NCI-H1417 treated with DMSO at 0.1 percent for 48 hours (cell line): ENCODE measurements at regions not wholly inside any gene's neighbourhood (a gene's known extent, or its start where the extent isn't known, plus 50 kb on each side); places are given as distances from the start of the nearest gene placed in this dataset.

Source experiments
- DNase-seq: peaks from one replicate; lab custom pipeline; 2025; lab: John Stamatoyannopoulos, UW

- no peak for DNase-seq
These were observed 363.5 kb downstream of the SLCO4C1 start for GRCh38 chr5:101932599-101932998.

- DNase-seq: peak; percentile 40
These were observed 366.5 kb downstream of the SLCO4C1 start for GRCh38 chr5:101929628-101930027.

GRCh38 chr5:101917166-101917565 is 378.9 kb downstream of the SLCO4C1 start:
- no peak for DNase-seq

- DNase-seq: no peak
These were observed 380.5 kb downstream of the SLCO4C1 start for GRCh38 chr5:101915554-101915953.

GRCh38 chr5:101904736-101905135 is 391.3 kb downstream of the SLCO4C1 start:
- no peak for DNase-seq

GRCh38 chr5:101897914-101898313 is 398.2 kb downstream of the SLCO4C1 start:
- DNase-seq: no peak

- no peak for DNase-seq
These were observed 401.1 kb downstream of the SLCO4C1 start for GRCh38 chr5:101894985-101895384.

GRCh38 chr5:101878190-101878589 is 417.9 kb downstream of the SLCO4C1 start:
- no peak for DNase-seq

- DNase-seq: no peak
These were observed 418.6 kb downstream of the SLCO4C1 start for GRCh38 chr5:101877451-101877850.

GRCh38 chr5:101866473-101866872 is 429.6 kb downstream of the SLCO4C1 start:
- no peak for DNase-seq

- no peak for DNase-seq
These were observed 435.5 kb downstream of the SLCO4C1 start for GRCh38 chr5:101860563-101860962.

- no peak for DNase-seq
These were observed 435.9 kb downstream of the SLCO4C1 start for GRCh38 chr5:101860145-101860544.

GRCh38 chr5:101846496-101846895 is 449.6 kb downstream of the SLCO4C1 start:
- no peak for DNase-seq

GRCh38 chr5:101843055-101843454 is 453.0 kb downstream of the SLCO4C1 start:
- no peak for DNase-seq

- DNase-seq: no peak
These were observed 457.6 kb downstream of the SLCO4C1 start for GRCh38 chr5:101838435-101838834.

GRCh38 chr5:101829255-101829654 is 466.8 kb downstream of the SLCO4C1 start:
- no peak for DNase-seq

GRCh38 chr5:101811466-101811865 is 484.6 kb downstream of the SLCO4C1 start:
- DNase-seq: no peak

- DNase-seq: no peak
These were observed 489.7 kb downstream of the SLCO4C1 start for GRCh38 chr5:101806410-101806809.

- no peak for DNase-seq
These were observed 499.7 kb downstream of the SLCO4C1 start for GRCh38 chr5:101796427-101796826.

- DNase-seq: no peak
These were observed 507.3 kb downstream of the SLCO4C1 start for GRCh38 chr5:101788797-101789196.

- DNase-seq: no peak
These were observed 511.0 kb downstream of the SLCO4C1 start for GRCh38 chr5:101785090-101785489.

- DNase-seq: no peak
These were observed 512.7 kb downstream of the SLCO4C1 start for GRCh38 chr5:101783241-101784013.

GRCh38 chr5:101782352-101783103 is 513.6 kb downstream of the SLCO4C1 start:
- no peak for DNase-seq
